SK-N-SH (cell line): ENCODE measurements at regions not wholly inside any gene's neighbourhood (a gene's known extent, or its start where the extent isn't known, plus 50 kb on each side); places are given as distances from the start of the nearest gene placed in this dataset.

Experiments
- CTCF ChIA-PET: fragments of 300-600, 350-600 bp; formaldehyde crosslinking; extraction: SDS; loops from one replicate; lab custom pipeline; 2021; lab: Yijun Ruan, JAX
- POLR2A ChIA-PET: fragments of 350-600 bp; sonication (Branson Sonifier 250); formaldehyde crosslinking; extraction: SDS; loops from one replicate; lab custom pipeline; 2020; ENCODE audit warnings: antibody characterized with exemption, inconsistent platforms; lab: Yijun Ruan, JAX
- DNase-seq: peaks from one replicate; pipeline ENCODE4 v3.0.0; 2012
- H2AFZ ChIP-seq: fragments of 200-600 bp; sonication (generic); 2 replicates; pipeline ENCODE4 v1.8.1; 2016; ENCODE audit warnings: antibody characterized with exemption, mild to moderate bottlenecking, low read depth
- H3F3A ChIP-seq: fragments of 200-600 bp; sonication (generic); replicated peaks from 2 replicates; pipeline ENCODE3; 2016; ENCODE audit warnings: antibody characterized with exemption, mild to moderate bottlenecking; ENCODE audit not compliant: insufficient read depth
- H3K27ac ChIP-seq, 2 experiments: fragments of 200-500 bp in 1 of 2; fragments of 200-600 bp in 1 of 2; sonication (Bioruptor generic) in 1 of 2; sonication (generic), shearing (Covaris generic) in 1 of 2; 2 replicates each; pipeline versions ENCODE4 v1.5.1 to v1.6.1; 2014 to 2016; ENCODE audit warnings: low read depth in 2 of 2, inconsistent platforms in 1 of 2, low read length in 1 of 2, mild to moderate bottlenecking in 1 of 2, mixed read lengths in 1 of 2
- H3K27me3 ChIP-seq: fragments of 200-600 bp; sonication (generic), shearing (Covaris generic); 2 replicates; pipeline ENCODE4 v1.6.1; 2016; ENCODE audit warnings: mixed run types; ENCODE audit not compliant: insufficient read depth
- H3K36me3 ChIP-seq, 2 experiments: fragments of 200-500 bp in 1 of 2; fragments of 200-600 bp in 1 of 2; sonication (Bioruptor generic) in 1 of 2; sonication (generic) in 1 of 2; replicated peaks in 1 of 2; 2 replicates each; pipeline versions ENCODE3 to v1.5.1; 2014 to 2016; ENCODE audit warnings: low read length in 1 of 2, mild to moderate bottlenecking in 1 of 2; ENCODE audit not compliant: insufficient read depth in 2 of 2, control insufficient read depth in 1 of 2
- H3K4me1 ChIP-seq, 2 experiments: fragments of 200-500 bp in 1 of 2; fragments of 200-600 bp in 1 of 2; sonication (Bioruptor generic) in 1 of 2; sonication (generic), shearing (Covaris generic) in 1 of 2; 2 replicates each; pipeline versions ENCODE4 v1.5.1 to v1.6.1; 2014 to 2016; ENCODE audit warnings: low read depth in 1 of 2, low read length in 1 of 2, mixed run types in 1 of 2; ENCODE audit not compliant: insufficient read depth in 2 of 2, control insufficient read depth in 1 of 2
- H3K4me2 ChIP-seq: fragments of 200-600 bp; sonication (generic), shearing (Covaris generic); 2 replicates; pipeline ENCODE4 v1.6.1; 2017; ENCODE audit warnings: mixed run types
- H3K4me3 ChIP-seq, 2 experiments: fragments of 200-500 bp in 1 of 2; fragments of 200-600 bp in 1 of 2; sonication (Bioruptor generic) in 1 of 2; sonication (generic), shearing (Covaris generic) in 1 of 2; 2 replicates each; pipeline versions ENCODE4 v1.5.1 to v1.8.1; 2014 to 2016; ENCODE audit warnings: low read depth in 2 of 2, inconsistent platforms in 1 of 2, low read length in 1 of 2, mild to moderate bottlenecking in 1 of 2, mixed read lengths in 1 of 2, moderate library complexity in 1 of 2
- H3K79me2 ChIP-seq: fragments of 200-600 bp; sonication (generic); 2 replicates; pipeline ENCODE4 v1.8.1; 2017; ENCODE audit warnings: mild to moderate bottlenecking; ENCODE audit not compliant: insufficient read depth
- H3K9ac ChIP-seq: fragments of 200-600 bp; sonication (generic); 2 replicates; pipeline ENCODE4 v1.6.1; 2017; ENCODE audit warnings: mixed run types
- H3K9me2 ChIP-seq: fragments of 200-600 bp; sonication (generic); 2 replicates; pipeline ENCODE4 v1.6.1; 2017; ENCODE audit warnings: mixed run types
- H3K9me3 ChIP-seq: fragments of 200-600 bp; sonication (generic); 2 replicates; pipeline ENCODE4 v1.6.1; 2017; ENCODE audit warnings: mixed run types, mild to moderate bottlenecking, moderate library complexity
- H4K20me1 ChIP-seq: fragments of 200-600 bp; sonication (generic); 2 replicates; pipeline ENCODE4 v1.6.1; 2017; ENCODE audit warnings: mild to moderate bottlenecking, mixed run types; ENCODE audit not compliant: insufficient read depth
- CHD2 ChIP-seq: fragments of 150-350 bp; IDR thresholded peaks from 2 replicates; pipeline ENCODE4 v1.6.1; 2018; ENCODE audit warnings: low read length; ENCODE audit not compliant: partially characterized antibody
- CTCF ChIP-seq: fragments of 200-600 bp; sonication (generic); IDR thresholded peaks from 2 replicates; pipeline ENCODE4 v1.6.1; 2017; ENCODE audit warnings: antibody characterized with exemption, mild to moderate bottlenecking, moderate library complexity
- EP300 ChIP-seq, 2 experiments: IDR thresholded peaks; 2 replicates each; pipeline versions ENCODE4 v1.4.0 to v1.6.1; 2012; ENCODE audit warnings: borderline replicate concordance in 1 of 2, low read depth in 1 of 2, low read length in 1 of 2
- EZH2phosphoT487 ChIP-seq: fragments of 200-600 bp; sonication (generic); IDR thresholded peaks from 2 replicates; pipeline ENCODE4 v1.6.1; 2017; ENCODE audit warnings: low read depth, mixed run types, mild to moderate bottlenecking, antibody characterized with exemption, moderate library complexity, borderline replicate concordance
- FOXJ3 ChIP-seq: sonication (generic); formaldehyde crosslinking; IDR thresholded peaks from 2 replicates; pipeline ENCODE4 v1.5.1; 2020; ENCODE audit warnings: mild to moderate bottlenecking, missing genetic modification reagents
- GABPA ChIP-seq: IDR thresholded peaks from 2 replicates; pipeline ENCODE4 v1.4.0; 2012; ENCODE audit warnings: low read depth, mild to moderate bottlenecking
- GATA2 ChIP-seq: sonication (generic); formaldehyde crosslinking; IDR thresholded peaks from 2 replicates; pipeline ENCODE4 v1.5.0; 2020; ENCODE audit warnings: mild to moderate bottlenecking, missing genetic modification reagents
- IRF3 ChIP-seq: fragments of 150-350 bp; IDR thresholded peaks from 2 replicates; pipeline ENCODE4 v1.6.1; 2016; ENCODE audit warnings: mild to moderate bottlenecking, low read depth, low read length
- JUND ChIP-seq: IDR thresholded peaks from 2 replicates; pipeline ENCODE4 v1.4.0; 2012
- MAX ChIP-seq: IDR thresholded peaks from 2 replicates; pipeline ENCODE4 v1.4.0; 2012; ENCODE audit warnings: low read depth
- MEF2A ChIP-seq: IDR thresholded peaks from 2 replicates; pipeline ENCODE4 v1.4.0; 2012; ENCODE audit warnings: low read depth, borderline replicate concordance
- MXI1 ChIP-seq: IDR thresholded peaks from 2 replicates; pipeline ENCODE4 v1.6.1; 2012; ENCODE audit warnings: mild to moderate bottlenecking, low read depth, low read length, improper control_type of control experiment
- NRF1 ChIP-seq: IDR thresholded peaks from 2 replicates; pipeline ENCODE4 v1.6.1; 2012; ENCODE audit warnings: low read depth, mild to moderate bottlenecking, low read length
- PBX3 ChIP-seq: IDR thresholded peaks from 2 replicates; pipeline ENCODE4; 2012
- RAD21 ChIP-seq: IDR thresholded peaks from 2 replicates; pipeline ENCODE4 v1.6.1; 2012; ENCODE audit warnings: mild to moderate bottlenecking, low read length
- REST ChIP-seq: IDR thresholded peaks from 2 replicates; pipeline ENCODE4 v1.6.1; 2012; ENCODE audit warnings: mild to moderate bottlenecking, low read depth, low read length, moderate library complexity
- RFX5 ChIP-seq: IDR thresholded peaks from 2 replicates; pipeline ENCODE4 v1.6.1; 2012; ENCODE audit warnings: mild to moderate bottlenecking, improper control_type of control experiment, low read length
- RXRA ChIP-seq: IDR thresholded peaks from 2 replicates; pipeline ENCODE4 v1.4.0; 2012; ENCODE audit warnings: low read depth, mild to moderate bottlenecking, borderline replicate concordance
- SIN3A ChIP-seq: IDR thresholded peaks from 2 replicates; pipeline ENCODE4 v1.6.1; 2012; ENCODE audit warnings: low read depth, mild to moderate bottlenecking, low read length, moderate library complexity, borderline replicate concordance
- SMC3 ChIP-seq: IDR thresholded peaks from 2 replicates; pipeline ENCODE4 v1.6.1; 2012; ENCODE audit warnings: low read depth, low read length, improper control_type of control experiment
- TAF1 ChIP-seq: IDR thresholded peaks from 2 replicates; pipeline ENCODE4 v1.6.1; 2012; ENCODE audit warnings: low read depth, mild to moderate bottlenecking, low read length, moderate library complexity, borderline replicate concordance
- TCF12 ChIP-seq: IDR thresholded peaks from 2 replicates; pipeline ENCODE4 v1.4.0; 2012
- TEAD4 ChIP-seq: IDR thresholded peaks from 2 replicates; pipeline ENCODE4 v1.4.0; 2012; ENCODE audit warnings: mild to moderate bottlenecking, borderline replicate concordance; ENCODE audit not compliant: insufficient read depth
- YY1 ChIP-seq: IDR thresholded peaks from 2 replicates; pipeline ENCODE4 v1.4.0; 2012; ENCODE audit warnings: low read depth, mild to moderate bottlenecking
- ZBTB33 ChIP-seq: IDR thresholded peaks from 2 replicates; pipeline ENCODE4 v1.4.0; 2012; ENCODE audit warnings: low read depth, borderline replicate concordance
- WGBS: methylation state at CpG from one replicate; pipeline ENCODE4 v1.1.6; 2017; ENCODE audit warnings: low lambda C conversion rate; 5-methylcytosine and 5-hydroxymethylcytosine counted together

GRCh38 chr3:124565013-124565412, 165.2 kb upstream of the UMPS start:
- H3K9me2 ChIP-seq = no peaks in the 10 kb centered on the region
- H3K9ac ChIP-seq = no peak overlapping the region
- no peaks in the 10 kb centered on the region for H3K27me3 ChIP-seq
- peaks cover 7 to 28% of the 10 kb centered on the region in 2 experiments for H3K4me1 ChIP-seq
- H3K9me3 ChIP-seq = no peaks in the 10 kb centered on the region
- H3K27ac ChIP-seq = no peak overlapping the region; a peak in 1 of 4 replicates
- WGBS = 30% methylated on average over 5 of the region's 5 CpGs
- peak overlapping the region in 1 of 2 experiments; percentile 25; a peak in 1 of 4 replicates for H3K4me3 ChIP-seq
- H3F3A ChIP-seq = peaks cover 3% of the 10 kb centered on the region
- no peak overlapping the region for H3K4me2 ChIP-seq
- H2AFZ ChIP-seq = peak overlapping the region; percentile 53; the same call in 1 of the 2 replicates
- H4K20me1 ChIP-seq = no peaks in the 10 kb centered on the region
- POLR2A ChIA-PET = no interaction called here
- CTCF ChIA-PET = interaction anchor here (0.6 to 13.3 kb wide), 56 partner anchors 9 to 1018 kb away, joined by 3 to 280 read pairs (median 3); no protein-coding TSS in a partner anchor
- no peaks in the 10 kb centered on the region for H3K79me2 ChIP-seq
- H3K36me3 ChIP-seq = no peaks in the 10 kb centered on the region
- peak; percentile 84 for DNase-seq
- TF ChIP-seq MXI1 = no peak; the same call in 1 of the 2 replicates
- TF ChIP-seq IRF3 = no peak
- TF ChIP-seq TEAD4 = no peak
- TF ChIP-seq MAX = no peak
- no peak for TF ChIP-seq EP300 (IDR thresholded peaks at IDR 0.05; ENCODE audit: borderline replicate concordance in 1 of 2, low read depth in 1 of 2, low read length in 1 of 2)
- no peak for TF ChIP-seq FOXJ3
- peak; percentile 95 for TF ChIP-seq SMC3
- no peak for TF ChIP-seq ZBTB33
- TF ChIP-seq RXRA = no peak
- TF ChIP-seq YY1 = no peak
- TF ChIP-seq CHD2 = peak; percentile 40
- no peak; the same call in 1 of the 2 replicates for TF ChIP-seq TCF12
- no peak for TF ChIP-seq TAF1
- TF ChIP-seq SIN3A = no peak
- no peak for TF ChIP-seq REST
- no peak for TF ChIP-seq PBX3
- TF ChIP-seq RFX5 = no peak
- TF ChIP-seq RAD21 = peak; percentile 96
- TF ChIP-seq JUND = no peak
- TF ChIP-seq CTCF = peak; percentile 87
- no peak for TF ChIP-seq GABPA
- no peak for TF ChIP-seq EZH2phosphoT487
- TF ChIP-seq GATA2 (CRISPR knock-in tag) = no peak
- TF ChIP-seq MEF2A = no peak
- no peak for TF ChIP-seq NRF1
